Stomach (tissue), 4 donors: ENCODE measurements at regions not wholly inside any gene's neighbourhood (a gene's known extent, or its start where the extent isn't known, plus 50 kb on each side); places are given as distances from the start of the nearest gene placed in this dataset.
"Not testable (repeated sequence)": the region's sequence is repeated elsewhere in the genome, so short reads cannot be mapped to it uniquely, and the experiment has no call there.

Source experiments
- CTCF ChIP-seq, 7 experiments: fragments of 450-650 bp in 4 of 7; fragments of 200-600 bp in 3 of 7; sonication (generic) in 3 of 7; IDR thresholded peaks; one replicate each; pipeline ENCODE4 v1.5.1; 2016 to 2019; ENCODE audit warnings: antibody characterized with exemption in 7 of 7, control low read depth in 2 of 7, mild to moderate bottlenecking in 1 of 7
- EP300 ChIP-seq: sonication (generic); formaldehyde crosslinking; IDR thresholded peaks from one replicate; pipeline ENCODE4 v1.6.1; 2017; ENCODE audit warnings: antibody characterized with exemption
- POLR2A ChIP-seq, 4 donors: fragments of 450-650 bp; IDR thresholded peaks; one replicate each; pipeline ENCODE4 v1.6.1; 2016; ENCODE audit warnings: antibody characterized with exemption in 4 of 4, control low read depth in 2 of 4, mild to moderate bottlenecking in 1 of 4, moderate library complexity in 1 of 4

GRCh38 chr11:56827357-56827756, 78.9 kb upstream of the OR9G4 start:
- not testable (repeated sequence) for TF ChIP-seq POLR2A (IDR thresholded peaks at IDR 0.05); CTCF (IDR thresholded peaks at IDR 0.05); EP300
